ENCODE measurements at regions not wholly inside any gene's neighbourhood (a gene's known extent, or its start where the extent isn't known, plus 50 kb on each side); places are given as distances from the start of the nearest gene placed in this dataset.
A peak's percentile ranks its signal among the peaks of the same experiment; 100 is the strongest.

DNA sequence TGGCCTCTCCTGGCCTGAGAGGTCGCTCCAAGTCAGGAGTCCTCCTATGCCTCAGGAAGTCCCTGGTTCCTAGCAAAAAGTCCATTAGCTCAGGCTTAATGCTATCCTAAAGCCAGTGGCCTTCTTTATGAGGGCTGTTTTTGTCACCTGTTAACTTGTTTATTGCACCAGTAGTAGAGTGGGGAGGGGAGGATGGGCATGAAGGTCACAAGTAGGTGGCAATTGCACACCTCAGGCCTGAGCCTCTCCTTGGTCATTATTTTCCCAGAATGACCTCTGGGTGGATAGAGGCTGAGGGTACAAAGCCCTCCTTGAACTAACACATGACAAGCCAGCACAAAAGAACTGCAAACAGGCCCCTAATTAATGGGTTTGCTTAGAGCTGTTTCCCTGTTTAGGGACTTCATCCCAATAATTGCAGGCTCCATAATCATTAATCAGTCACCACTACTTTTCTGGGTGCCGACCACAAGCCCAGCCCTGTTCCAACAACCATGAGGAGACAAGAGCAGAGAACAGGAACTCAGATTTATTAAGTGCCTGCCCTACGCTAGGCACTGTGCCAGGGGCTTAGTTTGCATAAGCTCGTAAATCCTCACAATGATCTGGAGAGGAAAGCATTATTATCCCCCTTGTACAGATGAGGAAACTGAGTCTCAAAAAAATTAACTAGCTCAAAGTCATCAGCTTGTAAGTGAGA, 123.0 kb upstream of the PKDCC start:
- TF ChIP-seq, protein P1, sequence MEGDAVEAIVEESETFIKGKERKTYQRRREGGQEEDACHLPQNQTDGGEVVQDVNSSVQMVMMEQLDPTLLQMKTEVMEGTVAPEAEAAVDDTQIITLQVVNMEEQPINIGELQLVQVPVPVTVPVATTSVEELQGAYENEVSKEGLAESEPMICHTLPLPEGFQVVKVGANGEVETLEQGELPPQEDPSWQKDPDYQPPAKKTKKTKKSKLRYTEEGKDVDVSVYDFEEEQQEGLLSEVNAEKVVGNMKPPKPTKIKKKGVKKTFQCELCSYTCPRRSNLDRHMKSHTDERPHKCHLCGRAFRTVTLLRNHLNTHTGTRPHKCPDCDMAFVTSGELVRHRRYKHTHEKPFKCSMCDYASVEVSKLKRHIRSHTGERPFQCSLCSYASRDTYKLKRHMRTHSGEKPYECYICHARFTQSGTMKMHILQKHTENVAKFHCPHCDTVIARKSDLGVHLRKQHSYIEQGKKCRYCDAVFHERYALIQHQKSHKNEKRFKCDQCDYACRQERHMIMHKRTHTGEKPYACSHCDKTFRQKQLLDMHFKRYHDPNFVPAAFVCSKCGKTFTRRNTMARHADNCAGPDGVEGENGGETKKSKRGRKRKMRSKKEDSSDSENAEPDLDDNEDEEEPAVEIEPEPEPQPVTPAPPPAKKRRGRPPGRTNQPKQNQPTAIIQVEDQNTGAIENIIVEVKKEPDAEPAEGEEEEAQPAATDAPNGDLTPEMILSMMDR (conservative IDR thresholded peaks at IDR 0.05; ENCODE audit: control insufficient read depth, insufficient read depth, low read depth, low read length): no peak
- DNase-seq (ENCODE audit: low read depth): no peak
- H3K4me3 ChIP-seq (ENCODE audit: control insufficient read depth, low read depth, low read length): no peak overlapping the region

DNA sequence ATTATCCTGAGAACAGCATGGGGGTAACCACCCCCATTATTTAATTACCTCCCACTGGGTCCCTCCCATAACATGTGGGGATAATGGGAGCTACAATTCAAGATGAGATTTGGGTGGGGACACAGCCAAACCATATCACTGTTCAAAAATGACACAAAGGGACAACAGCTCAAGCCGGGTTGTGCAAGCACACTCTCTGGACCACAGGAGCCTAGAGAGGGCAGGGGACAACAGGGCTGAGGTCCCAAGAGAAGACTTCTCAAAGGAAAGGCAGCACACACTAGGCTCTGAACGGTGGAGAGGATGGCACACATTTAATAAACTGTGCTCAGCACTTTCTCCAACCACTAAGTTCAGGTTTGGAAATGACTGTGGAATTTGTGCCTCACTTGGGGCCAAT, 122.1 kb upstream of the PKDCC start:
- H3K4me3 ChIP-seq (ENCODE audit: control insufficient read depth, low read depth, low read length): no peak overlapping the region
- no peak for DNase-seq (ENCODE audit: low read depth)
- TF ChIP-seq, protein P1 (conservative IDR thresholded peaks at IDR 0.05; ENCODE audit: control insufficient read depth, insufficient read depth, low read depth, low read length): no peak

DNA sequence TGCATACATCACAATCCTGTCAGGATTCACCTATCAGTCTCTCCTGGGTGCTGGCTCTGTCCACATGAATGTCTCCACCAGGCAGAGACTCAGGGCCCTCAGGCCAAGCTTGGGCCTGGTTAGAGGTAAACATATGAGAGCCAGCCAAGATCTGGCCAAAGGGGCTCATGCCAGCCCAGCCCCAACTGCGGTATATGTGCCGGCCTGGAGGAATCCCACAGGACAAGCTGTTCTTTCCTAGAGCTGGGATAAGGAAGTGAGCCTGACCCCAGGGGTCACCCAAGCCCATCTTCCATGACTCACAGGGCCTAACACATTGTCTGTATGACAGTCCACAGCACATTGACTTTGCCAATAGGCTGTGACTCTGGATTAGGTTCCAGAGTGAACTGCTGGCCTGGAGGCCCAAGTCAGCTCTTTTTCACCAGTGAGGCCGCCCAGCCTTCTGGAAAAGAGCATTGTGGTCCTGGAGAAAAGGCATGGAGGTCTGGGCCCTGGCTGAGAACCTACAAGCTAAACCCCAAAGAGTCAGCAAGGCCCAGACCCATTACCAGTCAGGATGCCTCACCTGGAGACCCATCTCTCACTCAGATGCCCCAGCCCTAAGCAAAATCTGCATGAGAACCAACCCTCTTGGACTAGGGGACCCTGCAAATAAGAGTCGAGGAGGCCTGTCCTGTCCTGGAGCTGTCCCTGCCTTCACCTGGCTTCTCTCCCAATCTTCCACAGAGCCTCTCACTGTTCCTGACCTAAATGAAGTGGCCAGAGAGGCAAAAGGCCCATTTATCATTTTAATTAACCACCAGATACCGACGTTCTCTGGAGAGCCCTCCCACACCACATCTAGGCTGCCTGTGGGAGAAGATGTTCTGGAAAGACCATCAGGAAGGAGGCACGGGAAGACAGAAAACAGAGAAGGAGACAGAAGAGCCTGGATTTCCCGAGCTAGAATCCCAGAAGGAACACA, 120.9 kb upstream of the PKDCC start:
- DNase-seq (ENCODE audit: low read depth): peak; percentile 94
- TF ChIP-seq, protein P1 (conservative IDR thresholded peaks at IDR 0.05; ENCODE audit: control insufficient read depth, insufficient read depth, low read depth, low read length): no peak
- H3K4me3 ChIP-seq (ENCODE audit: control insufficient read depth, low read depth, low read length): no peak overlapping the region

DNA sequence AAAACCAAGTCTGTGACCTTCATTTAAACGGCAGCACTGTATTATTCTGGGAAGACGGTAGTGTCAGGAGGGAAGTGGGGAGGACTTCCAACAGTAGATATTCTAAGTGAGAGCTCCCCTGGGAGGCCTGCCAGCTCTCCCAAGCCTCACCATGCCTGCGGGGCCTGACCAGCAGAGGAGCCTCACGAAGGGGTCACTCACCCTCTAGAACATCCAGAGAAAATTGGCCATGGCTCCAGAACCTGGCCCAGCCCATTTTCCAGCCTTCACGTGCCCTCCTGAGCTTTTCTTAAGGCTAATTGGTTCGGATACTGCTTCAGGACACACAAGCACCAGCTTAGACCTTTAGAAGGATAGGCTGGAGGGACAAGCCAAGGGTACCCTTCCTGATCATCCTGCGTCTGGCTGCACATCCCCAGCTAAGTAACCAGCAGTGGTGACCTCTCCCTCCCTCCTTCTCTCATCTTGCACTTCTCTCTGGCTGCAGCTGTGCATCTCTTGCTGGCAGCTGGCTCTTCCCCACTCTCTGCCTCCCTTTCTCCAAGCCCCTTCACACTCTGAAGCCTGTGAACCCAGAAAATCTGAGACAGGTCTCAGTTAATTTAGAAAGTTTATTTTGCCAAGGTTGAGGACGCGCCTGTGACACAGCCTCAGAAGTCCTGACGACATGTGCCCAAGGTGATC, 120.1 kb upstream of the PKDCC start:
- DNase-seq (ENCODE audit: low read depth): no peak
- TF ChIP-seq, protein P1 (conservative IDR thresholded peaks at IDR 0.05; ENCODE audit: control insufficient read depth, insufficient read depth, low read depth, low read length): no peak
- H3K4me3 ChIP-seq (ENCODE audit: control insufficient read depth, low read depth, low read length): no peak overlapping the region

DNA sequence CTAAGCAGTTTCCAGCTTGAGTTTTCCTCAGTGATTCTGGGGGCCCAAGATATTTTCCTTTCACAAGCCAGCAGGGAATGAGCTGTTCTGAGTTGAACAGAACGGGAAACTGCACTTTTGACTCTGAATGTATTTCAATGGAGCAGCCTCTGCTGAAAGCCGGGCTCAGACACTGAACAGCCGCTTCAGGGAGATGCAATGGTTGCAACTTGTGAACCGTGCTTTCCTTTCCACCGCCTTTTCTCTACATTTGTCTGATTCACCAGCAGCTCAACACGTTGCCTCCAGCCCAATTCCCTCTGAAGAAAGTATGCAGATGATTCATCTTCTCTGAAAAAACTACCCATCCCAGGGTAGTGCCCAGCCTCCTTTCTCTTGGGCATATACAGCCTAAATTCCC, 119.3 kb upstream of the PKDCC start:
- no peak overlapping the region for H3K4me3 ChIP-seq (ENCODE audit: control insufficient read depth, low read depth, low read length)
- TF ChIP-seq, protein P1 (conservative IDR thresholded peaks at IDR 0.05; ENCODE audit: control insufficient read depth, insufficient read depth, low read depth, low read length): no peak
- peak; percentile 86 for DNase-seq (ENCODE audit: low read depth)

DNA sequence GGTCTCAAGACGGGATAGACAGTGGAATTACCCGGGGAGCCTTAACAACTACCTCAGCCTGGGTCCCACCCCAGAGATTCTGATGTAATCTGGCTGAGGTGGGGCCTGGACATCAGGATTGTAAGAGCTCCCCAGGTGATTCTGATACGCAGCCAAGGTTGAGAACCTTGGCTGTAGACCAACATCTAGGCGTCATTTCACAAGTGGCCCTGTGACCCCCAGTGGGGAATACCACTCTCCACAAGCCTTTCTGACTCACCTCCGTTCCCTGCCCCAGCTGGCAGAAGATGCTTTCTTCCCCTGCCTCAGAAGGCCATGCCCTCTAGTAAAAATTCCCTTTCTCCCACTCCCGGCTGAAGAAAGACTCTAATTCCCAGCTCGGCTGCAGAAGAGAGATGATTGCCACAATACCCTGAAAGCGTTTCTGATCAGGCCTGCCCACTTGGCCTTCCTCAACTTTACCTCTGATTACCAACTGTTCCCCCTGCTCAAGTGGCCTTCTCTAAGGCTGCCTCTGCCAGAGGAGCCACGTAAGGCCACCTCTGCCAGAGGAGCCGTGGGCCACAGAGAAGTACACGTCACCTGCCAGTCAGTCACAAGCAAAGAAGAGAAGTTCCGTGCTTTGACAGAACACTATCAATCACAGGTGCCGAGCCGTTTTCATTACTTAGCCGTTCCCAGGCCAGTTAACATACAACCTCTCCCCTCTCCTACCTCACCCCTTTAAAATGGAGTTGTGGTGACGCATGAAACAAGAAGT, 116.8 kb upstream of the PKDCC start:
- peak; percentile 85 for DNase-seq (ENCODE audit: low read depth)
- H3K4me3 ChIP-seq (ENCODE audit: control insufficient read depth, low read depth, low read length): no peak overlapping the region
- TF ChIP-seq, protein P1 (conservative IDR thresholded peaks at IDR 0.05; ENCODE audit: control insufficient read depth, insufficient read depth, low read depth, low read length): no peak

Measured in fibroblast of mammary gland (primary cell).